Thyroid gland (tissue), 4 donors: ENCODE measurements at regions not wholly inside any gene's neighbourhood (a gene's known extent, or its start where the extent isn't known, plus 50 kb on each side); places are given as distances from the start of the nearest gene placed in this dataset.

ENCODE experiments used
- CTCF ChIP-seq, 6 experiments: fragments of 200-600 bp in 3 of 6; fragments of 450-650 bp in 3 of 6; sonication (generic) in 3 of 6; IDR thresholded peaks; one replicate each; pipeline ENCODE4 v1.5.1; 2016 to 2019; ENCODE audit warnings: antibody characterized with exemption in 6 of 6, mild to moderate bottlenecking in 2 of 6, inconsistent platforms in 1 of 6, moderate library complexity in 1 of 6
- POLR2A ChIP-seq, 2 donors: fragments of 450-650 bp; IDR thresholded peaks; one replicate each; pipeline ENCODE4 v1.6.1; 2017; ENCODE audit warnings: antibody characterized with exemption in 2 of 2, mild to moderate bottlenecking in 2 of 2, moderate library complexity in 1 of 2

DNA sequence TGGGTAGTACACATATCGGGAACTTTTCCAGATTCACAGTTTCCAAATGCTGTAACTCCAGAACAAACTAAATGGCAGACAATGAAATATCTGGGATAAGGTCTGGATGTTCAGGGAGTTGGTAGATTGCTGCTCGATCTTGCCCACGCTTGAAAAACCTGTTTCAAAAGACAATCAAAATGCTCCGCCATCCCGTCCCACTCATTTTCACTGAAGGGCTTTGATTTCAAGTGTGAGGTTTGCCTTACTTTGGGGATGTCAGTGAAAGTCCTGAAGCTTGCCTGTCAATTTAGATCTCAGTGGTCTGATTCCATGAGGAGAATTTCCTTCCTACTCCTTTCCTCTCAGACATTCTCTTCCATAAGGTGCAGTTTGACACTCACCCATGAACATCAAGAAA lies 236.3 kb upstream of the KCNK2 start:
- TF ChIP-seq CTCF (IDR thresholded peaks at IDR 0.05): no peak
- no peak for TF ChIP-seq POLR2A (IDR thresholded peaks at IDR 0.05)
